Neural cell (in vitro differentiated cells): ENCODE measurements at regions not wholly inside any gene's neighbourhood (a gene's known extent, or its start where the extent isn't known, plus 50 kb on each side); places are given as distances from the start of the nearest gene placed in this dataset.

ENCODE experiments used
- H2AFZ ChIP-seq: fragments of 200-600, 300-800 bp; sonication (generic), shearing (Covaris generic); 2 replicates; pipeline ENCODE4 v1.6.0; 2014; ENCODE audit warnings: low read depth, mild to moderate bottlenecking, antibody characterized with exemption, low read length, moderate library complexity
- H3F3A ChIP-seq: fragments of 200-600 bp; shearing (Covaris generic); 2 replicates; pipeline ENCODE4 v1.6.1; 2016; ENCODE audit warnings: mild to moderate bottlenecking, moderate library complexity, mixed read lengths, antibody characterized with exemption, low read length; ENCODE audit not compliant: insufficient read depth, poor library complexity, severe bottlenecking
- H3K27ac ChIP-seq: fragments of 200-600, 300-800 bp; sonication (generic), shearing (Covaris generic); 2 replicates; pipeline ENCODE4 v1.5.1; 2014; ENCODE audit warnings: mild to moderate bottlenecking, low read length, moderate library complexity
- H3K27me3 ChIP-seq: fragments of 300-800, 200-600 bp; sonication (generic), shearing (Covaris generic); 2 replicates; pipeline ENCODE4 v1.6.0; 2014; ENCODE audit warnings: mild to moderate bottlenecking, low read depth, low read length, moderate library complexity; ENCODE audit not compliant: insufficient read depth
- H3K36me3 ChIP-seq: fragments of 300-800, 200-600 bp; sonication (generic), shearing (Covaris generic); 2 replicates; pipeline ENCODE4 v1.5.1; 2014; ENCODE audit warnings: mild to moderate bottlenecking, antibody characterized with exemption, low read length, moderate library complexity; ENCODE audit not compliant: insufficient read depth
- H3K4me2 ChIP-seq: fragments of 300-800, 200-600 bp; sonication (generic), shearing (Covaris generic); 2 replicates; pipeline ENCODE4 v1.6.0; 2014; ENCODE audit warnings: mild to moderate bottlenecking, low read length
- H3K4me3 ChIP-seq: fragments of 300-800, 200-600 bp; sonication (generic), shearing (Covaris generic); 2 replicates; pipeline ENCODE4 v1.5.1; 2014; ENCODE audit warnings: mild to moderate bottlenecking, low read length, moderate library complexity
- H3K79me2 ChIP-seq: fragments of 200-600 bp; shearing (Covaris generic); replicated peaks from 2 replicates; pipeline ENCODE4 v1.6.0; 2014; ENCODE audit warnings: mild to moderate bottlenecking, low read length, moderate library complexity; ENCODE audit not compliant: insufficient read depth
- H3K9ac ChIP-seq: fragments of 300-800, 200-600 bp; sonication (generic), shearing (Covaris generic); 2 replicates; pipeline ENCODE4 v1.6.1; 2016; ENCODE audit warnings: mild to moderate bottlenecking, low read length, mixed read lengths
- H3K9me2 ChIP-seq: fragments of 200-600 bp; shearing (Covaris generic); 2 replicates; pipeline ENCODE4 v1.6.1; 2016; ENCODE audit warnings: mild to moderate bottlenecking, low read length, mixed read lengths; ENCODE audit not compliant: insufficient read depth
- H3K9me3 ChIP-seq: fragments of 200-600, 300-800 bp; sonication (generic), shearing (Covaris generic); 2 replicates; pipeline ENCODE4 v1.6.1; 2016; ENCODE audit warnings: mild to moderate bottlenecking, mixed run types, low read length, moderate library complexity, mixed read lengths
- H4K20me1 ChIP-seq: fragments of 200-600 bp; shearing (Covaris generic); 2 replicates; pipeline ENCODE4 v1.6.1; 2016; ENCODE audit warnings: mild to moderate bottlenecking, mixed run types; ENCODE audit not compliant: insufficient read depth
- CTCF ChIP-seq: fragments of 450-650 bp; IDR thresholded peaks from 2 replicates; pipeline ENCODE4 v1.5.1; 2014; ENCODE audit warnings: antibody characterized with exemption, mild to moderate bottlenecking, moderate library complexity; ENCODE audit not compliant: poor library complexity, severe bottlenecking
- EP300 ChIP-seq: fragments of 450-650 bp; conservative IDR thresholded peaks from 2 replicates; pipeline ENCODE4 v1.6.1; 2014; ENCODE audit warnings: antibody characterized with exemption, mild to moderate bottlenecking, moderate library complexity; ENCODE audit not compliant: poor library complexity, severe bottlenecking
- EZH2 ChIP-seq: fragments of 200-600, 300-800 bp; shearing (Covaris generic), sonication (generic); IDR thresholded peaks from 2 replicates; pipeline ENCODE4 v1.6.1; 2014; ENCODE audit warnings: antibody characterized with exemption, low read length, borderline replicate concordance, mild to moderate bottlenecking; ENCODE audit not compliant: insufficient read depth, poor library complexity, severe bottlenecking
- MXI1 ChIP-seq: fragments of 450-650 bp; conservative IDR thresholded peaks from 2 replicates; pipeline ENCODE4 v1.6.1; 2014; ENCODE audit warnings: antibody characterized with exemption, mild to moderate bottlenecking; ENCODE audit not compliant: poor library complexity, severe bottlenecking
- POLR2AphosphoS5 ChIP-seq: IDR thresholded peaks from 2 replicates; pipeline ENCODE4 v1.6.1; 2012
- REST ChIP-seq: IDR thresholded peaks from 2 replicates; pipeline ENCODE4 v1.6.1; 2012; ENCODE audit warnings: borderline replicate concordance
- TAF1 ChIP-seq: IDR thresholded peaks from 2 replicates; pipeline ENCODE4 v1.6.1; 2012; ENCODE audit warnings: low read depth

- Histone ChIP-seq H3F3A (no peaks in the 10 kb centered on the region), H3K9me2 (no peaks in the 10 kb centered on the region), H3K4me3 (no peak overlapping the region), H3K4me2 (no peak overlapping the region), H3K27ac (no peak overlapping the region), H3K36me3 (no peaks in the 10 kb centered on the region), H2AFZ (no peak overlapping the region), H3K9me3 (no peaks in the 10 kb centered on the region), H3K27me3 (no peaks in the 10 kb centered on the region), H3K9ac (no peak overlapping the region), H3K79me2 (no peaks in the 10 kb centered on the region), H4K20me1 (no peaks in the 10 kb centered on the region)
- TF ChIP-seq CTCF, result no peak
- no peak for TF ChIP-seq MXI1
- TF ChIP-seq EZH2, result no peak
- no peak for TF ChIP-seq REST
- TF ChIP-seq EP300, result no peak
- no peak for TF ChIP-seq TAF1
Observed at GRCh38 chr22:34475886-34476285, 555.6 kb upstream of the LARGE1 start.

GRCh38 chr22:34476762-34477161 lies 556.5 kb upstream of the LARGE1 start:
- Histone ChIP-seq H3K9me3 (no peaks in the 10 kb centered on the region), H3K79me2 (no peaks in the 10 kb centered on the region), H3K9ac (no peak overlapping the region), H3K27ac (no peak overlapping the region), H3K4me3 (no peak overlapping the region), H4K20me1 (no peaks in the 10 kb centered on the region), H3K27me3 (no peaks in the 10 kb centered on the region), H3F3A (no peaks in the 10 kb centered on the region), H3K9me2 (no peaks in the 10 kb centered on the region), H3K36me3 (no peaks in the 10 kb centered on the region), H3K4me2 (no peak overlapping the region), H2AFZ (no peak overlapping the region)
- TF ChIP-seq REST (no peak), POLR2AphosphoS5 (no peak)
